GM12874 (cell line): ENCODE measurements at regions not wholly inside any gene's neighbourhood (a gene's known extent, or its start where the extent isn't known, plus 50 kb on each side); places are given as distances from the start of the nearest gene placed in this dataset.

Experiments
- CTCF ChIP-seq: IDR thresholded peaks from 2 replicates; pipeline ENCODE4 v1.5.1; 2011; ENCODE audit warnings: low read depth, mild to moderate bottlenecking, control low read depth, low read length, moderate library complexity; ENCODE audit not compliant: insufficient read depth

- TF ChIP-seq CTCF: no peak
These were observed 280.3 kb upstream of the RORA start for GRCh38 chr15:61509327-61509840.

DNA sequence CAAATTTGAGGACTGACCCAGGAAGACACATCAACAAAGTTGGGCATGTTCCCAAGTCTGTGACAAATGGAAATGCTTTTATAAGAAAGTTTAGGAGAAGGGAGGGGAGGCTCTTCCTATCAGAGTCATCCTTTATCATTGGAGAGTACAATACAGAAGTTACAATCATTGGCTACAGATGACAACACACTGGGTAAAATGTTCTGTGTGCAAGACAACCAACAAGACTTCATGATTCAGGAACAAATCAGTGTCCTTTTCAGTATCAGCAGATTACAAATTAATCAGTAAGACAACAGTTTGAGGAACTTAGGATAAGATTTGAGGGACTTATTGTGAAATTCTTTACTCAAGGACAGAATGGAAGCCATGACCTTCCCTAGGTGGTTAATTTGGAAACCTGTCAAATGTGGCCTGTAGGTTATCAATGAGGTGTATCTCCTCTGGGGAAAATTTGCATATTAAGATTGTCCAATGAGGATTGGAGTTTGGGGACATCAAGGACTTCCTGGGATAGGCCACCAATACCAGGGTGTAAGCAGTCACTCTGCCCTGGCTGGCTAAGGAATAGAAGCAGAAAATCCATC is 274.4 kb upstream of the RORA start:
- no peak for TF ChIP-seq CTCF

DNA sequence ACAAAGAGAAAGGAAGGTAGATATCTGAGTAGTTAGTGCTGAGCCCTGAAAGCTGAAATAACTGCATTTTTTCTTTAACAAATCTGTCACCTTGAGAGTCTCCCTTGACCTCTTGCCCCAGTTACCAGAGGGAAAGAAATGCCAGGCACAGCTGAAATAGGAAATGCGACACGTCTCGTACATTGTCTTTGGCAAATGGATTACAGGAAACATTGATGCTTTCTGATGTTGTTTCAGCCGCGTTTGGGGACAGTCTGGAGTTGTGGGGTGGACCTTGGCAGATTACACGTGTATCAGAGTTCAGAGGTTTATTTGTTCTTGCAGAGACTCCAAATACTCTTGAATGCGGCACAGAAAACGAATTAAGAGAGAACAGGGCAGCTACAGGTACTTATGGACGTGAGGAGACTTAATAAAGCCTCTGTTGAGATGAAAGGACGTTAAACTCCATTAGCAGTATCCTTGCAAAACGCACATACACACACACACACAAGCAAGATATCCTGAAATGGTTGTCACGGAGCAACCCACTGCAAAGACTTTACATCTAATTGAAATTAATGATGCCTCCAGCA is 272.8 kb upstream of the RORA start:
- TF ChIP-seq CTCF: no peak

- no peak for TF ChIP-seq CTCF
These were observed 272.0 kb upstream of the RORA start for GRCh38 chr15:61500951-61501620.

DNA sequence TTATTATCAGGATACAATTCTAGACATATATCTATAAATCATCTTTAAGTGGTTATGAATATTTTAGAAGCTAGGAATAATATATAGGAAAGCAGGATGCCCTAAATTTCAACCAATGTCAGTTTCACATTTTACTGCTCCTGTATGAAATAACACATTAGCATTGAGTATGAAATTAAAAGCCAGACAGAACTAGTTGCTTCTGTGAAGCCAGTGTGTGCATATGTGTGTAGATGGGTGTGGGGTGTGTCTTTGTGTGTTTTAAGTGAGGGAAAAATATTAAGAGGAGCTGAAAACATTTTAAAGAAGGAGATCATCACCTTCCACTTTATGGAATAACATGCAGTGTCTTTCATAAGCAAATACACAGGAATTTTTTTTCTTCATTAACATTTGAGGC is 271.4 kb upstream of the RORA start:
- TF ChIP-seq CTCF: no peak

DNA sequence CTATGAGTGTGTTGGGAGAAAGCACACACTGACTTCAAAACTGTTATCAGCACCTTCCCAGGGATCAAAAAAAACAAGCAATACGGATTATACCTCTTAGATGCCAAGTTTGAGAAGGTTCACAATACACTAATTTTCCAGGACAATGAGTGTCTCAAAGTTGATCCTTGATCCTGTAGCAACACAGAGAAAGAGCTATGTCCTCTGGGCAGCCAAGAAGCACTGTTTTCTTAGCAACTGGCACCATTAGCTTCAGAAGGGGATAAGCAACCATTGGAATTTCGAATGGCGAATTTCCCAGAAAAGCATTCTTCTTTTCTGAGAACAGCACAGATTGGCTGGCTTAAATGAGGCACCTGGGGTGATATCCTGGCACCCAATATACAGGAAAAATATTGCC is 270.3 kb upstream of the RORA start:
- no peak for TF ChIP-seq CTCF

- no peak for TF ChIP-seq CTCF
These were observed 260.5 kb upstream of the RORA start for GRCh38 chr15:61489571-61489970.
